Ishikawa (cell line): ENCODE measurements at regions not wholly inside any gene's neighbourhood (a gene's known extent, or its start where the extent isn't known, plus 50 kb on each side); places are given as distances from the start of the nearest gene placed in this dataset.

ENCODE experiments used
- CEBPB ChIP-seq: IDR thresholded peaks from 2 replicates; pipeline ENCODE4 v1.6.1; 2012
- EGR1 ChIP-seq: IDR thresholded peaks from 2 replicates; pipeline ENCODE4 v1.6.1; 2012
- EP300 ChIP-seq: IDR thresholded peaks from 2 replicates; pipeline ENCODE4 v1.6.1; 2012; ENCODE audit warnings: borderline replicate concordance
- FOXM1 ChIP-seq: IDR thresholded peaks from 2 replicates; pipeline ENCODE4 v1.6.1; 2012; ENCODE audit warnings: low read depth, borderline replicate concordance
- RAD21 ChIP-seq: IDR thresholded peaks from 2 replicates; pipeline ENCODE4 v1.6.1; 2012; ENCODE audit warnings: low read depth
- TAF1 ChIP-seq: IDR thresholded peaks from 2 replicates; pipeline ENCODE4 v1.6.1; 2012; ENCODE audit warnings: low read depth, mild to moderate bottlenecking
- USF1 ChIP-seq: IDR thresholded peaks from 2 replicates; pipeline ENCODE4 v1.6.1; 2012
- YY1 ChIP-seq: IDR thresholded peaks from 2 replicates; pipeline ENCODE4 v1.6.1; 2012; ENCODE audit warnings: low read depth
- ZBTB7A ChIP-seq: IDR thresholded peaks from 2 replicates; pipeline ENCODE4 v1.6.1; 2012; ENCODE audit warnings: low read depth
- TF ChIP-seq, protein P1 (sequence below): IDR thresholded peaks from 2 replicates; pipeline ENCODE4 v1.6.1; 2012
- TF ChIP-seq, protein P2 (sequence below): IDR thresholded peaks from 2 replicates; pipeline ENCODE4 v1.6.1; 2012; ENCODE audit warnings: low read depth, mild to moderate bottlenecking

DNA sequence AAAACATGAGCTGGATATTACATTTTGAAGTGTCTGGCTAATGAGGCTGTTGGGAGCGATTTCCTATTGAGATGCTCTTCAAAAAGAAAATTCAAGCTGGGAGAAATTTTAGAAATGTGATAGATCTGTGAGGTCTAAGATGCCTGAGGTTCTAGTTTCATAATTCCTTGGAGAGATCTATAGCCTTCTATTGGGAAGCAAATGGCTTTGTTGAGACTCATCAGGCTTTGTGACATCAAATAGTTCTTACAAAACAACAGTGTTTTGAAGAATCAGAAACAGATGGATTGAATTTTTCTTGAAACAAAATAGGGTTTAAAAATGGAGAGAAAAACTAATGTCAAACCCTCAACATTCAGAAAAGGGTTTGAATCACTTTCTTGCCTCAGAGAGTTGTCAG lies 292.9 kb downstream of the NNT start:
- no peak for TF ChIP-seq EP300
- no peak for TF ChIP-seq YY1
- no peak for TF ChIP-seq RAD21
- TF ChIP-seq ZBTB7A, result no peak
- TF ChIP-seq, protein P1, sequence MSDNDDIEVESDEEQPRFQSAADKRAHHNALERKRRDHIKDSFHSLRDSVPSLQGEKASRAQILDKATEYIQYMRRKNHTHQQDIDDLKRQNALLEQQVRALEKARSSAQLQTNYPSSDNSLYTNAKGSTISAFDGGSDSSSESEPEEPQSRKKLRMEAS, result no peak
- TF ChIP-seq, protein P2, sequence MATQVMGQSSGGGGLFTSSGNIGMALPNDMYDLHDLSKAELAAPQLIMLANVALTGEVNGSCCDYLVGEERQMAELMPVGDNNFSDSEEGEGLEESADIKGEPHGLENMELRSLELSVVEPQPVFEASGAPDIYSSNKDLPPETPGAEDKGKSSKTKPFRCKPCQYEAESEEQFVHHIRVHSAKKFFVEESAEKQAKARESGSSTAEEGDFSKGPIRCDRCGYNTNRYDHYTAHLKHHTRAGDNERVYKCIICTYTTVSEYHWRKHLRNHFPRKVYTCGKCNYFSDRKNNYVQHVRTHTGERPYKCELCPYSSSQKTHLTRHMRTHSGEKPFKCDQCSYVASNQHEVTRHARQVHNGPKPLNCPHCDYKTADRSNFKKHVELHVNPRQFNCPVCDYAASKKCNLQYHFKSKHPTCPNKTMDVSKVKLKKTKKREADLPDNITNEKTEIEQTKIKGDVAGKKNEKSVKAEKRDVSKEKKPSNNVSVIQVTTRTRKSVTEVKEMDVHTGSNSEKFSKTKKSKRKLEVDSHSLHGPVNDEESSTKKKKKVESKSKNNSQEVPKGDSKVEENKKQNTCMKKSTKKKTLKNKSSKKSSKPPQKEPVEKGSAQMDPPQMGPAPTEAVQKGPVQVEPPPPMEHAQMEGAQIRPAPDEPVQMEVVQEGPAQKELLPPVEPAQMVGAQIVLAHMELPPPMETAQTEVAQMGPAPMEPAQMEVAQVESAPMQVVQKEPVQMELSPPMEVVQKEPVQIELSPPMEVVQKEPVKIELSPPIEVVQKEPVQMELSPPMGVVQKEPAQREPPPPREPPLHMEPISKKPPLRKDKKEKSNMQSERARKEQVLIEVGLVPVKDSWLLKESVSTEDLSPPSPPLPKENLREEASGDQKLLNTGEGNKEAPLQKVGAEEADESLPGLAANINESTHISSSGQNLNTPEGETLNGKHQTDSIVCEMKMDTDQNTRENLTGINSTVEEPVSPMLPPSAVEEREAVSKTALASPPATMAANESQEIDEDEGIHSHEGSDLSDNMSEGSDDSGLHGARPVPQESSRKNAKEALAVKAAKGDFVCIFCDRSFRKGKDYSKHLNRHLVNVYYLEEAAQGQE, result no peak
- no peak for TF ChIP-seq EGR1
- TF ChIP-seq TAF1, result no peak
- no peak for TF ChIP-seq CEBPB
- no peak for TF ChIP-seq FOXM1
- no peak for TF ChIP-seq USF1
